Activated B cell treated with CpG ODN at 0.5 μM for 24 hours (primary cell): ENCODE measurements at regions not wholly inside any gene's neighbourhood (a gene's known extent, or its start where the extent isn't known, plus 50 kb on each side); places are given as distances from the start of the nearest gene placed in this dataset.

ENCODE experiments used
- ATAC-seq: fragments of 200-7000 bp; cut with Tn5 transposase; one replicate; pipeline ENCODE4 v1.10.0; 2021; ENCODE audit warnings: low read depth, mild to moderate bottlenecking, moderate library complexity
- CTCF ChIA-PET: fragments of 350-600 bp; sonication (Branson Sonifier 250); formaldehyde crosslinking; loops from one replicate; lab custom pipeline; 2021; ENCODE audit warnings: antibody characterized with exemption; lab: Charles Lee
- POLR2A ChIA-PET: fragments of 350-600 bp; sonication (Branson Sonifier 250); formaldehyde crosslinking; loops from one replicate; lab custom pipeline; 2021; ENCODE audit warnings: antibody characterized with exemption; lab: Charles Lee
- DNase-seq: peaks from one replicate; pipeline ENCODE4 v3.0.0; 2022
- H3K27ac Mint-ChIP-seq: one replicate; pipeline ENCODE4 v1.8.0; 2020; ENCODE audit warnings: mixed read lengths
- H3K27me3 Mint-ChIP-seq: one replicate; pipeline ENCODE4 v1.8.0; 2021; ENCODE audit warnings: mixed read lengths
- H3K36me3 Mint-ChIP-seq: one replicate; pipeline ENCODE4 v1.8.0; 2021; ENCODE audit warnings: low read depth, mixed read lengths
- H3K4me1 Mint-ChIP-seq: one replicate; pipeline ENCODE4 v1.8.0; 2021; ENCODE audit warnings: mixed read lengths
- H3K4me3 Mint-ChIP-seq: one replicate; pipeline ENCODE4 v1.8.0; 2020; ENCODE audit warnings: mild to moderate bottlenecking, mixed read lengths
- H3K9me3 Mint-ChIP-seq: one replicate; pipeline ENCODE4 v1.8.0; 2020; ENCODE audit warnings: mixed read lengths
- CTCF ChIP-seq: fragments of 200-600 bp; IDR thresholded peaks from one replicate; pipeline ENCODE4 v1.8.0; 2022; ENCODE audit warnings: antibody characterized with exemption, mild to moderate bottlenecking
- intact Hi-C: fragments of 100-400 bp; cut with micrococcal nuclease; formaldehyde crosslinking; loops from one replicate; pipeline ENCODE4 v1.15.1; 2024

GRCh38 chr6:149218915-149219314 is 98.6 kb upstream of the TAB2 start:
- ChIA-PET POLR2A (no interaction called here), CTCF (no interaction called here)
- Mint-ChIP-seq H3K4me1 (no peaks in the 10 kb centered on the region), H3K27me3 (no peaks in the 10 kb centered on the region), H3K9me3 (no peaks in the 10 kb centered on the region), H3K36me3 (no peaks in the 10 kb centered on the region), H3K27ac (no peak overlapping the region), H3K4me3 (no peak overlapping the region)
- TF ChIP-seq CTCF, result no peak
- ATAC-seq (no peak), DNase-seq (no peak)
- intact Hi-C loops, result no loop called here

GRCh38 chr6:149220882-149221773 is 96.4 kb upstream of the TAB2 start:
- intact Hi-C loops, result no loop called here
- ChIA-PET CTCF (no interaction called here), POLR2A (no interaction called here)
- Mint-ChIP-seq H3K4me1 (no peaks in the 10 kb centered on the region), H3K9me3 (no peaks in the 10 kb centered on the region), H3K27me3 (no peaks in the 10 kb centered on the region), H3K27ac (no peak overlapping the region), H3K4me3 (no peak overlapping the region), H3K36me3 (no peaks in the 10 kb centered on the region)
- DNase-seq (no peak), ATAC-seq (no peak)
- no peak for TF ChIP-seq CTCF

GRCh38 chr6:149221774-149222070 is 95.8 kb upstream of the TAB2 start:
- Mint-ChIP-seq H3K27ac (no peak overlapping the region), H3K36me3 (no peaks in the 10 kb centered on the region), H3K4me1 (no peaks in the 10 kb centered on the region), H3K9me3 (no peaks in the 10 kb centered on the region), H3K4me3 (no peak overlapping the region), H3K27me3 (no peaks in the 10 kb centered on the region)
- intact Hi-C loops, result no loop called here
- no peak for TF ChIP-seq CTCF
- CTCF ChIA-PET, result no interaction called here
- DNase-seq, result no peak
- POLR2A ChIA-PET, result no interaction called here
- ATAC-seq, result no peak

- POLR2A ChIA-PET, result interaction anchor here (0.6 kb wide), 1 partner anchor 189 kb away, joined by 3 read pairs; no protein-coding TSS in a partner anchor
- no peak for TF ChIP-seq CTCF
- Mint-ChIP-seq H3K4me3 (no peak overlapping the region), H3K36me3 (no peaks in the 10 kb centered on the region), H3K27me3 (no peaks in the 10 kb centered on the region), H3K9me3 (no peaks in the 10 kb centered on the region), H3K27ac (no peak overlapping the region), H3K4me1 (no peaks in the 10 kb centered on the region)
- ATAC-seq, result no peak
- intact Hi-C loops, result no loop called here
- DNase-seq, result no peak
- CTCF ChIA-PET, result no interaction called here
Measured at GRCh38 chr6:149223120-149223903, 94.2 kb upstream of the TAB2 start.

DNA sequence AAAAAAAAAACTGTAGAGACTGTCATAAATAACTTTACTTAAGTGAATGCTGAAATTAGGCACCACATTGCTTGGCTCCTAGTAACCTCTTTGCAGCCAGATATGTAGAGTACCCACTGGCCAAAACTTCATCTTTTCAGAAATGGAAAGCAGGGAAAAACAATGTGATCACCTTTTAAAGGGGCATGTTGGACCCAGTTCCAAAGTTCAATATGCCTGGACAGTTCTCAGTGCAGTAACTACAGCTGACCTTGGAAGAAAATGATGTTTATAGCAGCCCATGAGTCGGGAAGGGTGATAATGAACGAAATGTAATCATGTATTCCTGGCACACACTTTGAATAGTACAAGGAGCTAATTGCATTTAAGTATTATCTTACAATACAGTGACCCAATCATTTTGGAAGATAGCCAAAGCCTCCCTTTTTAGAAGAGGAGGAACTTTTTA is 93.6 kb upstream of the TAB2 start:
- Mint-ChIP-seq H3K4me3 (no peak overlapping the region), H3K27me3 (no peaks in the 10 kb centered on the region)
- TF ChIP-seq CTCF, result no peak

More for the DNA sequence above, 93.6 kb upstream of the TAB2 start:
- no peaks in the 10 kb centered on the region for H3K9me3 Mint-ChIP-seq
- POLR2A ChIA-PET, result interaction anchor here (0.6 kb wide), 1 partner anchor 188 kb away, joined by 3 read pairs; no protein-coding TSS in a partner anchor
- no peak overlapping the region for H3K27ac Mint-ChIP-seq
- CTCF ChIA-PET, result no interaction called here
- DNase-seq (no peak), ATAC-seq (no peak)
- intact Hi-C loops, result no loop called here
- H3K36me3 Mint-ChIP-seq, result no peaks in the 10 kb centered on the region
- H3K4me1 Mint-ChIP-seq, result no peaks in the 10 kb centered on the region
